Fibroblast of lung (primary cell): ENCODE measurements at regions not wholly inside any gene's neighbourhood (a gene's known extent, or its start where the extent isn't known, plus 50 kb on each side); places are given as distances from the start of the nearest gene placed in this dataset.

Experiments used
- DNase-seq, 2 donors: peaks; one replicate each; pipeline versions ENCODE4 v3.0.0 to v3.0.0-alpha.2; 2010; ENCODE audit warnings: low read depth in 2 of 2
- H2AFZ ChIP-seq: 2 replicates; pipeline ENCODE4 v1.5.1; 2012; ENCODE audit warnings: low read length, control low read depth, inconsistent platforms
- H3K27ac ChIP-seq: 2 replicates; pipeline ENCODE4 v1.5.1; 2011; ENCODE audit warnings: low read length, control low read depth; ENCODE audit not compliant: insufficient read depth
- H3K27me3 ChIP-seq: 2 replicates; pipeline ENCODE4 v1.5.1; 2011; ENCODE audit warnings: mild to moderate bottlenecking, low read length; ENCODE audit not compliant: control insufficient read depth, insufficient read depth
- H3K36me3 ChIP-seq: 2 replicates; pipeline ENCODE4 v1.5.1; 2011; ENCODE audit warnings: low read length; ENCODE audit not compliant: control insufficient read depth, insufficient read depth
- H3K4me1 ChIP-seq: 2 replicates; pipeline ENCODE4 v1.5.1; 2011; ENCODE audit warnings: low read length; ENCODE audit not compliant: control insufficient read depth, insufficient read depth; ENCODE audit errors: extremely low read depth
- H3K4me2 ChIP-seq: 2 replicates; pipeline ENCODE4 v1.5.1; 2011; ENCODE audit warnings: low read length, control low read depth; ENCODE audit not compliant: insufficient read depth; ENCODE audit errors: extremely low read depth
- H3K4me3 ChIP-seq, 4 experiments: fragments of 200-600 bp in 1 of 4; sonication (generic) in 1 of 4; replicated peaks in 1 of 4; 2 replicates each; pipeline ENCODE4 v1.5.1; 2011 to 2016; ENCODE audit warnings: low read length in 4 of 4, low read depth in 3 of 4, mild to moderate bottlenecking in 3 of 4, control low read depth in 2 of 4, inconsistent platforms in 1 of 4, mixed read lengths in 1 of 4; ENCODE audit not compliant: insufficient read depth in 1 of 4; ENCODE audit errors: control extremely low read depth in 1 of 4
- H3K79me2 ChIP-seq: 2 replicates; pipeline ENCODE4 v1.5.1; 2012; ENCODE audit warnings: mild to moderate bottlenecking, low read length, inconsistent platforms; ENCODE audit not compliant: control insufficient read depth, insufficient read depth
- H3K9ac ChIP-seq: 2 replicates; pipeline ENCODE4 v1.5.1; 2011; ENCODE audit warnings: mild to moderate bottlenecking, low read length, control low read depth; ENCODE audit not compliant: insufficient read depth
- H3K9me3 ChIP-seq: 2 replicates; pipeline ENCODE4 v1.5.1; 2012; ENCODE audit warnings: low read depth, low read length; ENCODE audit not compliant: control insufficient read depth, insufficient read depth
- H4K20me1 ChIP-seq: 2 replicates; pipeline ENCODE4 v1.5.1; 2011; ENCODE audit warnings: low read length; ENCODE audit not compliant: control insufficient read depth, insufficient read depth; ENCODE audit errors: extremely low read depth
- EZH2 ChIP-seq: IDR thresholded peaks from 2 replicates; pipeline ENCODE4 v1.5.1; 2012; ENCODE audit warnings: low read length, control low read depth, mild to moderate bottlenecking; ENCODE audit errors: missing control alignments
- TF ChIP-seq, protein P1 (sequence below), 2 donors: IDR thresholded peaks in 1 of 2; conservative IDR thresholded peaks in 1 of 2; 1 replicate in 1 of 2; 2 replicates in 1 of 2; pipeline ENCODE4 v1.5.1; 2011 to 2012; ENCODE audit warnings: low read length in 2 of 2, control low read depth in 1 of 2, inconsistent platforms in 1 of 2, low read depth in 1 of 2, mild to moderate bottlenecking in 1 of 2

DNA sequence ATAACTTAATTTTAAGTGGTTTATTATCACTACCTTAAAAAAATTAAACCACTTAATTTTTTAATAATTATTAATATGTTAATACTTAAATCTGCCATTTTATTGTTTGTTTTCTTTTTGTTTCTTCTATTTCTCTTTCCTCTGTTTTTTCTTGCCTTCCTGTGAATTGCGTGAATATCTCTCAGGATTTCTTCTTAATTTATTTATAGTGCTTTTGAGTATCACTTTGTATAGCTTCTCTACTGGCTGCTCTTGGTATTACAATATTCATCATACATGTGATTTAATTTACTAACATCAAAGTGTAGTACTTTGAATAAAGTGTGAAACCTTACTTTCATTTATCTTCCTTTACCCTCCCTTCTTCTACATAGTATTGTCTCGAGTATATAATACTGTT, 349.5 kb upstream of the CPXCR1 start:
- no peak overlapping the region for H3K4me2 ChIP-seq
- H3K4me1 ChIP-seq: no peaks in the 10 kb centered on the region
- TF ChIP-seq, protein P1, sequence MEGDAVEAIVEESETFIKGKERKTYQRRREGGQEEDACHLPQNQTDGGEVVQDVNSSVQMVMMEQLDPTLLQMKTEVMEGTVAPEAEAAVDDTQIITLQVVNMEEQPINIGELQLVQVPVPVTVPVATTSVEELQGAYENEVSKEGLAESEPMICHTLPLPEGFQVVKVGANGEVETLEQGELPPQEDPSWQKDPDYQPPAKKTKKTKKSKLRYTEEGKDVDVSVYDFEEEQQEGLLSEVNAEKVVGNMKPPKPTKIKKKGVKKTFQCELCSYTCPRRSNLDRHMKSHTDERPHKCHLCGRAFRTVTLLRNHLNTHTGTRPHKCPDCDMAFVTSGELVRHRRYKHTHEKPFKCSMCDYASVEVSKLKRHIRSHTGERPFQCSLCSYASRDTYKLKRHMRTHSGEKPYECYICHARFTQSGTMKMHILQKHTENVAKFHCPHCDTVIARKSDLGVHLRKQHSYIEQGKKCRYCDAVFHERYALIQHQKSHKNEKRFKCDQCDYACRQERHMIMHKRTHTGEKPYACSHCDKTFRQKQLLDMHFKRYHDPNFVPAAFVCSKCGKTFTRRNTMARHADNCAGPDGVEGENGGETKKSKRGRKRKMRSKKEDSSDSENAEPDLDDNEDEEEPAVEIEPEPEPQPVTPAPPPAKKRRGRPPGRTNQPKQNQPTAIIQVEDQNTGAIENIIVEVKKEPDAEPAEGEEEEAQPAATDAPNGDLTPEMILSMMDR (conservative IDR thresholded peaks at IDR 0.05 in 1 of 2, IDR thresholded peaks at IDR 0.05 in 1 of 2; ENCODE audit: low read depth in 1 of 2, low read length in 2 of 2): no peak
- TF ChIP-seq EZH2: no peak
- no peaks in the 10 kb centered on the region for H3K79me2 ChIP-seq
- DNase-seq: no peak
- H3K27me3 ChIP-seq: no peaks in the 10 kb centered on the region
- no peak overlapping the region for H3K27ac ChIP-seq
- H4K20me1 ChIP-seq: no peaks in the 10 kb centered on the region
- H2AFZ ChIP-seq: no peak overlapping the region
- H3K9ac ChIP-seq: no peak overlapping the region
- no peaks in the 10 kb centered on the region for H3K36me3 ChIP-seq
- H3K9me3 ChIP-seq: no peaks in the 10 kb centered on the region
- no peak overlapping the region for H3K4me3 ChIP-seq

DNA sequence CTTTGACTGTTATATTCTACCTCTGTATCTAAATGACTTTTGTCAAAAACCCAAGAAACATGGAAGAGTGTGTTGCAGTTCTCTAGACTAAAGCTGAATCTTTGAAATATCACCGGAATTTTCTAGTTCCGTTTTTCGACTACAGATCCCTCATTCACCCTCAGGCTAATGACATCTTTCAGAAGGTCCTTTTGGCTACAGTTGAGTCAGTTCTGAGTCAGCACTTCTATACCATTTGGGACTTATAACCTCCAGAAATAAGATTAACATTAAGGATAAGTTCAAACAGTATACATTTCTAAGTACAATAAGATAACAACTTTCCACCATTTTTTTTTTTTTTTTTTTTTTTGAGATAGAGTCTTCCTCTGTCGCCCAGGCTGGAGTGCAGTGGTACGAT, 331.0 kb upstream of the CPXCR1 start:
- Histone ChIP-seq H3K9ac (no peak overlapping the region), H3K4me3 (no peak overlapping the region), H3K4me2 (no peak overlapping the region), H2AFZ (no peak overlapping the region), H3K9me3 (no peaks in the 10 kb centered on the region), H3K27me3 (no peaks in the 10 kb centered on the region), H3K4me1 (no peaks in the 10 kb centered on the region), H3K27ac (no peak overlapping the region), H3K79me2 (no peaks in the 10 kb centered on the region), H3K36me3 (no peaks in the 10 kb centered on the region), H4K20me1 (no peaks in the 10 kb centered on the region)
- no peak for DNase-seq
- TF ChIP-seq EZH2: no peak
- TF ChIP-seq, protein P1 (conservative IDR thresholded peaks at IDR 0.05 in 1 of 2, IDR thresholded peaks at IDR 0.05 in 1 of 2; ENCODE audit: low read depth in 1 of 2, low read length in 2 of 2): no peak

DNA sequence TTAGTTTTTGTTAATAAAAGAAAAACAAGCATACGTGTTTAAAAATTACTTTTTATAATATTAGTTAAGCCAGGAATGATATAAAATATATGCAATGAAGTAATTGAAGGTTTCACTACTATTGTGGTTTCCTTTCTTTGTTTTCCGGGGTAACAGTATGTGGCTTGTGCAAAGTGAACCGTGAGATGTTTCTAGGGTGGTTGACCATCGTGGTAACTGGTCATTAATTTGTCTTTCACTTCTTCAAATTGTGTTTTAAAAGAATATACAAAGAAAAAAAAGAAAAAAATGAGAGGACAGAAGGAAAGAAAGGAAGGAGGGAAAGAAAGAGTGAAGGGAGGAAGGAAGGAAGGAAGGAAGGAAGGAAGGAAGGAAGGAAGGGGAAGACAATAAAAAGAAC, 330.1 kb upstream of the CPXCR1 start:
- no peak for TF ChIP-seq EZH2
- TF ChIP-seq, protein P1 (conservative IDR thresholded peaks at IDR 0.05 in 1 of 2, IDR thresholded peaks at IDR 0.05 in 1 of 2; ENCODE audit: low read depth in 1 of 2, low read length in 2 of 2): no peak
- Histone ChIP-seq H4K20me1 (no peaks in the 10 kb centered on the region), H3K4me1 (no peaks in the 10 kb centered on the region), H2AFZ (no peak overlapping the region), H3K36me3 (no peaks in the 10 kb centered on the region), H3K27ac (no peak overlapping the region), H3K79me2 (no peaks in the 10 kb centered on the region), H3K9ac (no peak overlapping the region), H3K27me3 (no peaks in the 10 kb centered on the region), H3K9me3 (no peaks in the 10 kb centered on the region), H3K4me3 (no peak overlapping the region), H3K4me2 (no peak overlapping the region)
- no peak for DNase-seq
